ENCODE measurements at regions not wholly inside any gene's neighbourhood (a gene's known extent, or its start where the extent isn't known, plus 50 kb on each side); places are given as distances from the start of the nearest gene placed in this dataset.

DNA sequence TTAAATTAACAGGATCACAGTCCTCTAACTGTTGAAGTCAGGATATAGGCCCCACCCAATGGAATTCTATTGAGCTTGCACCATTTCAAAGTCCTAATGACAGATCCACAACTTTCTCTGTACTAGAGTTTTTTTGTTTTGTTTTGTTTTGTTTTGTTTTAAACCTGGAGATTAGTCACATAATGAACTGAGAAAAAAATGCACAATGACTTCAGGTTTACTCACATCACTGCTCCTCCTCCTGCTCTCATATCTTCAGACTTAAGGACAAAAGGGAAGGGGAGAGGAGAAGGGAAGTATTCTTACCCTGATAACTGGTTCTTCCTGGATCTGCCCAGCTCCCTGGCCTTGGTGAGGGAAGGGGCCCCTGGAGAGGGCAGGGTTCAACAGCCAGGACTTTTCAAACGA, 208.2 kb upstream of the EPHA4 start:
- no peak overlapping the region for H2AFZ ChIP-seq (ENCODE audit: low read depth)

More for the DNA sequence above, 208.2 kb upstream of the EPHA4 start:
- 29% methylated on average over 1 of the region's 1 CpG for WGBS (ENCODE audit: low lambda C conversion rate)
- H3K9me3 ChIP-seq = no peaks in the 10 kb centered on the region
- H3K4me3 ChIP-seq (ENCODE audit: low read depth in 2 of 2, low read length in 1 of 2) = no peak overlapping the region
- ChIA-PET POLR2A (no interaction called here), CTCF (no interaction called here)
- H3K4me1 ChIP-seq (ENCODE audit: control insufficient read depth in 1 of 2, insufficient read depth in 2 of 2, low read depth in 1 of 2, low read length in 1 of 2) = no peaks in the 10 kb centered on the region
- H4K20me1 ChIP-seq (ENCODE audit: insufficient read depth) = no peaks in the 10 kb centered on the region
- H3K9ac ChIP-seq = no peak overlapping the region
- H3K27ac ChIP-seq (ENCODE audit: low read depth in 2 of 2, low read length in 1 of 2) = no peak overlapping the region
- DNase-seq = no peak
- H3K27me3 ChIP-seq (ENCODE audit: insufficient read depth) = no peaks in the 10 kb centered on the region
- TF ChIP-seq NFIC (IDR thresholded peaks at IDR 0.05; ENCODE audit: borderline replicate concordance) (no peak), FOSL2 (IDR thresholded peaks at IDR 0.05; ENCODE audit: borderline replicate concordance, low read depth) (no peak), RXRA (IDR thresholded peaks at IDR 0.05; ENCODE audit: borderline replicate concordance, low read depth) (no peak), MXI1 (IDR thresholded peaks at IDR 0.05; ENCODE audit: low read depth, low read length) (no peak), YY1 (IDR thresholded peaks at IDR 0.05; ENCODE audit: low read depth) (no peak), NRF1 (IDR thresholded peaks at IDR 0.05; ENCODE audit: low read depth, low read length) (no peak), TAF1 (IDR thresholded peaks at IDR 0.05; ENCODE audit: borderline replicate concordance, low read depth, low read length) (no peak), EZH2phosphoT487 (IDR thresholded peaks at IDR 0.05; ENCODE audit: borderline replicate concordance, low read depth) (no peak), CHD2 (IDR thresholded peaks at IDR 0.05; ENCODE audit: low read length, partially characterized antibody) (no peak)
- TF ChIP-seq, protein P1, sequence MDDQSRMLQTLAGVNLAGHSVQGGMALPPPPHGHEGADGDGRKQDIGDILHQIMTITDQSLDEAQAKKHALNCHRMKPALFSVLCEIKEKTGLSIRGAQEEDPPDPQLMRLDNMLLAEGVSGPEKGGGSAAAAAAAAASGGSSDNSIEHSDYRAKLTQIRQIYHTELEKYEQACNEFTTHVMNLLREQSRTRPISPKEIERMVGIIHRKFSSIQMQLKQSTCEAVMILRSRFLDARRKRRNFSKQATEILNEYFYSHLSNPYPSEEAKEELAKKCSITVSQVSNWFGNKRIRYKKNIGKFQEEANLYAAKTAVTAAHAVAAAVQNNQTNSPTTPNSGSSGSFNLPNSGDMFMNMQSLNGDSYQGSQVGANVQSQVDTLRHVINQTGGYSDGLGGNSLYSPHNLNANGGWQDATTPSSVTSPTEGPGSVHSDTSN (IDR thresholded peaks at IDR 0.05) = no peak
- TF ChIP-seq, protein P2, sequence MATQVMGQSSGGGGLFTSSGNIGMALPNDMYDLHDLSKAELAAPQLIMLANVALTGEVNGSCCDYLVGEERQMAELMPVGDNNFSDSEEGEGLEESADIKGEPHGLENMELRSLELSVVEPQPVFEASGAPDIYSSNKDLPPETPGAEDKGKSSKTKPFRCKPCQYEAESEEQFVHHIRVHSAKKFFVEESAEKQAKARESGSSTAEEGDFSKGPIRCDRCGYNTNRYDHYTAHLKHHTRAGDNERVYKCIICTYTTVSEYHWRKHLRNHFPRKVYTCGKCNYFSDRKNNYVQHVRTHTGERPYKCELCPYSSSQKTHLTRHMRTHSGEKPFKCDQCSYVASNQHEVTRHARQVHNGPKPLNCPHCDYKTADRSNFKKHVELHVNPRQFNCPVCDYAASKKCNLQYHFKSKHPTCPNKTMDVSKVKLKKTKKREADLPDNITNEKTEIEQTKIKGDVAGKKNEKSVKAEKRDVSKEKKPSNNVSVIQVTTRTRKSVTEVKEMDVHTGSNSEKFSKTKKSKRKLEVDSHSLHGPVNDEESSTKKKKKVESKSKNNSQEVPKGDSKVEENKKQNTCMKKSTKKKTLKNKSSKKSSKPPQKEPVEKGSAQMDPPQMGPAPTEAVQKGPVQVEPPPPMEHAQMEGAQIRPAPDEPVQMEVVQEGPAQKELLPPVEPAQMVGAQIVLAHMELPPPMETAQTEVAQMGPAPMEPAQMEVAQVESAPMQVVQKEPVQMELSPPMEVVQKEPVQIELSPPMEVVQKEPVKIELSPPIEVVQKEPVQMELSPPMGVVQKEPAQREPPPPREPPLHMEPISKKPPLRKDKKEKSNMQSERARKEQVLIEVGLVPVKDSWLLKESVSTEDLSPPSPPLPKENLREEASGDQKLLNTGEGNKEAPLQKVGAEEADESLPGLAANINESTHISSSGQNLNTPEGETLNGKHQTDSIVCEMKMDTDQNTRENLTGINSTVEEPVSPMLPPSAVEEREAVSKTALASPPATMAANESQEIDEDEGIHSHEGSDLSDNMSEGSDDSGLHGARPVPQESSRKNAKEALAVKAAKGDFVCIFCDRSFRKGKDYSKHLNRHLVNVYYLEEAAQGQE (IDR thresholded peaks at IDR 0.05; ENCODE audit: low read depth, low read length) = no peak
- TF ChIP-seq, protein P3, sequence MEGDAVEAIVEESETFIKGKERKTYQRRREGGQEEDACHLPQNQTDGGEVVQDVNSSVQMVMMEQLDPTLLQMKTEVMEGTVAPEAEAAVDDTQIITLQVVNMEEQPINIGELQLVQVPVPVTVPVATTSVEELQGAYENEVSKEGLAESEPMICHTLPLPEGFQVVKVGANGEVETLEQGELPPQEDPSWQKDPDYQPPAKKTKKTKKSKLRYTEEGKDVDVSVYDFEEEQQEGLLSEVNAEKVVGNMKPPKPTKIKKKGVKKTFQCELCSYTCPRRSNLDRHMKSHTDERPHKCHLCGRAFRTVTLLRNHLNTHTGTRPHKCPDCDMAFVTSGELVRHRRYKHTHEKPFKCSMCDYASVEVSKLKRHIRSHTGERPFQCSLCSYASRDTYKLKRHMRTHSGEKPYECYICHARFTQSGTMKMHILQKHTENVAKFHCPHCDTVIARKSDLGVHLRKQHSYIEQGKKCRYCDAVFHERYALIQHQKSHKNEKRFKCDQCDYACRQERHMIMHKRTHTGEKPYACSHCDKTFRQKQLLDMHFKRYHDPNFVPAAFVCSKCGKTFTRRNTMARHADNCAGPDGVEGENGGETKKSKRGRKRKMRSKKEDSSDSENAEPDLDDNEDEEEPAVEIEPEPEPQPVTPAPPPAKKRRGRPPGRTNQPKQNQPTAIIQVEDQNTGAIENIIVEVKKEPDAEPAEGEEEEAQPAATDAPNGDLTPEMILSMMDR (IDR thresholded peaks at IDR 0.05) = no peak
- TF ChIP-seq, protein P4, sequence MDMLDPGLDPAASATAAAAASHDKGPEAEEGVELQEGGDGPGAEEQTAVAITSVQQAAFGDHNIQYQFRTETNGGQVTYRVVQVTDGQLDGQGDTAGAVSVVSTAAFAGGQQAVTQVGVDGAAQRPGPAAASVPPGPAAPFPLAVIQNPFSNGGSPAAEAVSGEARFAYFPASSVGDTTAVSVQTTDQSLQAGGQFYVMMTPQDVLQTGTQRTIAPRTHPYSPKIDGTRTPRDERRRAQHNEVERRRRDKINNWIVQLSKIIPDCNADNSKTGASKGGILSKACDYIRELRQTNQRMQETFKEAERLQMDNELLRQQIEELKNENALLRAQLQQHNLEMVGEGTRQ (IDR thresholded peaks at IDR 0.05; ENCODE audit: borderline replicate concordance, low read depth, low read length) = no peak
- TF ChIP-seq, protein P5, sequence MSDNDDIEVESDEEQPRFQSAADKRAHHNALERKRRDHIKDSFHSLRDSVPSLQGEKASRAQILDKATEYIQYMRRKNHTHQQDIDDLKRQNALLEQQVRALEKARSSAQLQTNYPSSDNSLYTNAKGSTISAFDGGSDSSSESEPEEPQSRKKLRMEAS (IDR thresholded peaks at IDR 0.05; ENCODE audit: low read depth) = no peak
- TF ChIP-seq, protein P6, sequence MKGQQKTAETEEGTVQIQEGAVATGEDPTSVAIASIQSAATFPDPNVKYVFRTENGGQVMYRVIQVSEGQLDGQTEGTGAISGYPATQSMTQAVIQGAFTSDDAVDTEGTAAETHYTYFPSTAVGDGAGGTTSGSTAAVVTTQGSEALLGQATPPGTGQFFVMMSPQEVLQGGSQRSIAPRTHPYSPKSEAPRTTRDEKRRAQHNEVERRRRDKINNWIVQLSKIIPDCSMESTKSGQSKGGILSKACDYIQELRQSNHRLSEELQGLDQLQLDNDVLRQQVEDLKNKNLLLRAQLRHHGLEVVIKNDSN (IDR thresholded peaks at IDR 0.05; ENCODE audit: borderline replicate concordance, low read depth) = no peak
- no peaks in the 10 kb centered on the region for H3K79me2 ChIP-seq (ENCODE audit: insufficient read depth)
- H3K9me2 ChIP-seq = no peaks in the 10 kb centered on the region
- no peaks in the 10 kb centered on the region for H3K36me3 ChIP-seq (replicated peaks in 1 of 2; ENCODE audit: control insufficient read depth in 1 of 2, insufficient read depth in 2 of 2, low read length in 1 of 2)
- no peaks in the 10 kb centered on the region for H3F3A ChIP-seq (replicated peaks; ENCODE audit: insufficient read depth)
- no peak overlapping the region for H3K4me2 ChIP-seq
